H1 (cell line): ENCODE measurements at regions not wholly inside any gene's neighbourhood (a gene's known extent, or its start where the extent isn't known, plus 50 kb on each side); places are given as distances from the start of the nearest gene placed in this dataset.
"Not testable (repeated sequence)": the region's sequence is repeated elsewhere in the genome, so short reads cannot be mapped to it uniquely, and the experiment has no call there.

ENCODE experiments used
- CTCF ChIA-PET: fragments of 300-600 bp; sonication (Branson Sonifier 250); formaldehyde crosslinking; loops from one replicate; lab custom pipeline; 2021; ENCODE audit not compliant: partially characterized antibody; lab: Charles Lee
- POLR2A ChIA-PET: fragments of 300-600 bp; sonication (Branson Sonifier 250); formaldehyde crosslinking; loops from one replicate; lab custom pipeline; 2021; ENCODE audit warnings: inconsistent platforms; ENCODE audit not compliant: partially characterized antibody; lab: Charles Lee
- DNase-seq, 2 experiments: peaks; one replicate each; pipeline versions ENCODE4 v3.0.0 to v3.0.0-alpha.2; 2010 to 2022; ENCODE audit warnings: low spot score in 2 of 2, low read depth in 1 of 2, mixed read lengths in 1 of 2
- FAIRE-seq: peaks from 2 replicates; lab custom pipeline; 2011; peaks lifted over from hg19 to GRCh38; lab: Jason Lieb, UNC
- H2AFZ ChIP-seq: 2 replicates; pipeline ENCODE4 v1.8.1; 2012; ENCODE audit warnings: low read length, inconsistent platforms
- H2AK5ac ChIP-seq: 2 replicates; pipeline ENCODE4 v1.6.1; 2013; ENCODE audit warnings: low read depth, low read length
- H2BK120ac ChIP-seq: replicated peaks from 2 replicates; pipeline ENCODE3; 2013; ENCODE audit warnings: low read depth, low read length, inconsistent platforms
- H2BK12ac ChIP-seq: 2 replicates; pipeline ENCODE4 v1.6.1; 2013; ENCODE audit warnings: low read depth, low read length
- H2BK15ac ChIP-seq: 2 replicates; pipeline ENCODE4 v1.6.1; 2013; ENCODE audit warnings: low read length
- H2BK20ac ChIP-seq: 2 replicates; pipeline ENCODE4 v1.6.1; 2013; ENCODE audit warnings: low read length
- H2BK5ac ChIP-seq: 2 replicates; pipeline ENCODE4 v1.6.1; 2013; ENCODE audit warnings: low read depth, low read length
- H3K14ac ChIP-seq: 2 replicates; pipeline ENCODE4 v1.6.1; 2013; ENCODE audit warnings: inconsistent platforms; ENCODE audit not compliant: insufficient read length
- H3K18ac ChIP-seq: 2 replicates; pipeline ENCODE4 v1.6.1; 2013; ENCODE audit warnings: low read length; ENCODE audit errors: extremely low read depth
- H3K23ac ChIP-seq: 2 replicates; pipeline ENCODE4 v1.6.1; 2013; ENCODE audit warnings: inconsistent platforms; ENCODE audit not compliant: insufficient read length
- H3K23me2 ChIP-seq: 2 replicates; pipeline ENCODE4 v1.6.1; 2013; ENCODE audit warnings: low read depth, low read length
- H3K27ac ChIP-seq: 2 replicates; pipeline ENCODE4 v1.6.1; 2011; ENCODE audit warnings: low read depth, low read length, inconsistent platforms
- H3K27me3 ChIP-seq, 4 experiments: replicated peaks in 1 of 4; 1 replicate in 1 of 4; 2 replicates in 3 of 4; pipeline versions ENCODE4 v1.6.1 to v1.8.1; 2011 to 2013; ENCODE audit warnings: low read length in 3 of 4, mild to moderate bottlenecking in 3 of 4, inconsistent platforms in 2 of 4, mixed read lengths in 2 of 4, moderate library complexity in 1 of 4; ENCODE audit not compliant: control insufficient read depth in 3 of 4, insufficient read depth in 3 of 4; ENCODE audit errors: extremely low read depth in 1 of 4
- H3K36me3 ChIP-seq, 4 experiments: 2 replicates each; pipeline versions ENCODE4 v1.6.1 to v1.8.1; 2011 to 2013; ENCODE audit warnings: mild to moderate bottlenecking in 4 of 4, low read length in 3 of 4, moderate library complexity in 2 of 4, control low read depth in 1 of 4, inconsistent platforms in 1 of 4; ENCODE audit not compliant: insufficient read depth in 4 of 4, control insufficient read depth in 2 of 4
- H3K4ac ChIP-seq: replicated peaks from 2 replicates; pipeline ENCODE3; 2013; ENCODE audit warnings: low read length, low read depth, mixed read lengths, inconsistent platforms; ENCODE audit not compliant: insufficient read length
- H3K4me1 ChIP-seq, 4 experiments: replicated peaks in 1 of 4; 1 replicate in 1 of 4; 2 replicates in 3 of 4; pipeline versions ENCODE4 v1.6.1 to v1.8.1; 2011 to 2013; ENCODE audit warnings: low read length in 3 of 4, inconsistent platforms in 2 of 4, mixed read lengths in 1 of 4; ENCODE audit not compliant: insufficient read depth in 4 of 4, control insufficient read depth in 3 of 4
- H3K4me2 ChIP-seq, 2 experiments: 2 replicates each; pipeline versions ENCODE4 v1.6.1 to v1.8.1; 2011 to 2013; ENCODE audit warnings: low read depth in 2 of 2, low read length in 2 of 2, control low read depth in 1 of 2, inconsistent platforms in 1 of 2, mild to moderate bottlenecking in 1 of 2; ENCODE audit not compliant: insufficient read depth in 1 of 2
- H3K4me3 ChIP-seq, 4 experiments: fragments of 200-600, 300-600 bp in 1 of 4; sonication (generic), shearing (Covaris generic), sonication (Bioruptor Twin) in 1 of 4; 2 replicates each; pipeline versions ENCODE4 v1.5.1 to v1.8.1; 2011 to 2016; ENCODE audit warnings: low read length in 4 of 4, low read depth in 3 of 4, control low read depth in 2 of 4, inconsistent platforms in 2 of 4, mild to moderate bottlenecking in 2 of 4, mixed read lengths in 1 of 4, moderate library complexity in 1 of 4; ENCODE audit not compliant: insufficient read depth in 2 of 4; ENCODE audit errors: extremely low read depth in 1 of 4
- H3K56ac ChIP-seq: replicated peaks from 2 replicates; pipeline ENCODE3; 2013; ENCODE audit warnings: low read depth, mild to moderate bottlenecking, mixed read lengths, low read length, inconsistent platforms; ENCODE audit not compliant: insufficient read length
- H3K79me1 ChIP-seq: 2 replicates; pipeline ENCODE4 v1.6.1; 2013; ENCODE audit warnings: low read depth, low read length, control low read depth
- H3K79me2 ChIP-seq, 2 experiments: 2 replicates each; pipeline versions ENCODE4 v1.6.1 to v1.8.1; 2012 to 2013; ENCODE audit warnings: low read length in 2 of 2, mild to moderate bottlenecking in 2 of 2, inconsistent platforms in 1 of 2; ENCODE audit not compliant: insufficient read depth in 2 of 2, control insufficient read depth in 1 of 2
- H3K9ac ChIP-seq, 4 experiments: replicated peaks in 1 of 4; 1 replicate in 1 of 4; 2 replicates in 3 of 4; pipeline versions ENCODE4 v1.6.1 to v1.8.1; 2011 to 2013; ENCODE audit warnings: low read depth in 3 of 4, low read length in 3 of 4, control low read depth in 2 of 4, mild to moderate bottlenecking in 2 of 4, moderate library complexity in 2 of 4, inconsistent platforms in 1 of 4; ENCODE audit errors: extremely low read depth in 1 of 4
- H3K9me3 ChIP-seq, 2 experiments: 2 replicates each; pipeline versions ENCODE4 v1.6.1 to v1.8.1; 2012 to 2013; ENCODE audit warnings: mild to moderate bottlenecking in 2 of 2, moderate library complexity in 2 of 2, control low read depth in 1 of 2, inconsistent platforms in 1 of 2, low read depth in 1 of 2, low read length in 1 of 2, mixed read lengths in 1 of 2; ENCODE audit not compliant: insufficient read depth in 2 of 2
- H4K20me1 ChIP-seq, 2 experiments: replicated peaks in 1 of 2; 2 replicates each; pipeline versions ENCODE3 to v1.8.1; 2011 to 2013; ENCODE audit warnings: inconsistent platforms in 2 of 2, low read length in 2 of 2, mild to moderate bottlenecking in 1 of 2; ENCODE audit not compliant: insufficient read depth in 2 of 2, control insufficient read depth in 1 of 2
- H4K5ac ChIP-seq: 2 replicates; pipeline ENCODE4 v1.6.1; 2013; ENCODE audit warnings: low read length, low read depth, mixed read lengths, inconsistent platforms; ENCODE audit not compliant: insufficient read length
- H4K8ac ChIP-seq: 2 replicates; pipeline ENCODE4 v1.8.0; 2013; ENCODE audit warnings: mild to moderate bottlenecking, moderate library complexity, low read length, inconsistent platforms; ENCODE audit not compliant: insufficient read depth; ENCODE audit errors: extremely low read depth
- H4K91ac ChIP-seq: replicated peaks from 2 replicates; pipeline ENCODE3; 2013; ENCODE audit warnings: low read length, mixed read lengths, inconsistent platforms; ENCODE audit not compliant: insufficient read length

GRCh38 chr6:84941609-84942008 lies 177.2 kb upstream of the TBX18 start:
- H3K36me3 ChIP-seq, FAIRE-seq, H4K8ac ChIP-seq, H3K79me1 ChIP-seq, H3K27ac ChIP-seq, H2BK12ac ChIP-seq, H2AFZ ChIP-seq, H2BK5ac ChIP-seq, CTCF ChIA-PET, H3K14ac ChIP-seq, H3K4me2 ChIP-seq, H3K18ac ChIP-seq, H2BK15ac ChIP-seq, POLR2A ChIA-PET, H3K23me2 ChIP-seq, H3K27me3 ChIP-seq, H4K20me1 ChIP-seq, H3K23ac ChIP-seq, H3K56ac ChIP-seq, H4K91ac ChIP-seq, H3K9me3 ChIP-seq, H3K4ac ChIP-seq, H3K4me3 ChIP-seq, DNase-seq, H4K5ac ChIP-seq, H3K9ac ChIP-seq, H2BK120ac ChIP-seq, H2BK20ac ChIP-seq, H2AK5ac ChIP-seq, H3K79me2 ChIP-seq, H3K4me1 ChIP-seq: not testable (repeated sequence)
